B cell (primary cell): ENCODE measurements at regions not wholly inside any gene's neighbourhood (a gene's known extent, or its start where the extent isn't known, plus 50 kb on each side); places are given as distances from the start of the nearest gene placed in this dataset.

Experiments used
- ATAC-seq: fragments of 200-7000 bp; cut with Tn5 transposase; one replicate; pipeline ENCODE4 v1.10.0; 2021; ENCODE audit warnings: low read depth, mild to moderate bottlenecking, moderate number of reproducible peaks, moderate library complexity
- CTCF ChIA-PET: fragments of 350-600 bp; sonication (Branson Sonifier 250); formaldehyde crosslinking; loops from one replicate; lab custom pipeline; 2021; ENCODE audit warnings: antibody characterized with exemption, inconsistent platforms; lab: Charles Lee
- POLR2A ChIA-PET: fragments of 350-600 bp; sonication (Branson Sonifier 250); formaldehyde crosslinking; loops from one replicate; lab custom pipeline; 2021; ENCODE audit warnings: antibody characterized with exemption; lab: Charles Lee
- DNase-seq: peaks from one replicate; pipeline ENCODE4 v3.0.0; 2013
- H2AFZ ChIP-seq: 2 replicates; pipeline ENCODE4 v1.6.1; 2012; ENCODE audit warnings: mild to moderate bottlenecking, low read depth, low read length; ENCODE audit not compliant: insufficient read depth, poor library complexity, severe bottlenecking
- H3K27ac ChIP-seq, 2 donors: 1 replicate in 1 of 2; 2 replicates in 1 of 2; pipeline ENCODE4 v1.5.1; 2012 to 2013; ENCODE audit warnings: low read length in 2 of 2, mild to moderate bottlenecking in 2 of 2, moderate library complexity in 1 of 2
- H3K27me3 ChIP-seq, 4 experiments: fragments of 200-600 bp in 1 of 4; sonication (generic) in 1 of 4; replicated peaks in 1 of 4; 1 replicate in 2 of 4; 2 replicates in 2 of 4; pipeline versions ENCODE4 v1.6.1 to v1.7.0; 2013 to 2016; ENCODE audit warnings: low read length in 3 of 4, mild to moderate bottlenecking in 2 of 4, mixed read lengths in 1 of 4, moderate library complexity in 1 of 4; ENCODE audit not compliant: insufficient read depth in 4 of 4, control insufficient read depth in 3 of 4; ENCODE audit errors: control extremely low read depth in 1 of 4
- H3K36me3 ChIP-seq, 2 experiments: replicated peaks in 1 of 2; 1 replicate in 1 of 2; 2 replicates in 1 of 2; pipeline versions ENCODE4 v1.6.1 to v1.7.1; 2013; ENCODE audit warnings: low read length in 1 of 2; ENCODE audit not compliant: insufficient read depth in 2 of 2, control insufficient read depth in 1 of 2; ENCODE audit errors: control extremely low read depth in 1 of 2, extremely low read depth in 1 of 2
- H3K4me1 ChIP-seq, 2 donors: fragments of 200-600 bp in 1 of 2; sonication (generic) in 1 of 2; 1 replicate in 1 of 2; 2 replicates in 1 of 2; pipeline versions ENCODE4 v1.5.1 to v1.6.1; 2013 to 2017; ENCODE audit warnings: low read length in 2 of 2; ENCODE audit not compliant: control insufficient read depth in 2 of 2, insufficient read depth in 2 of 2
- H3K4me2 ChIP-seq: replicated peaks from 2 replicates; pipeline ENCODE3; 2012; ENCODE audit warnings: mild to moderate bottlenecking, low read depth, low read length; ENCODE audit not compliant: poor library complexity, severe bottlenecking
- H3K4me3 ChIP-seq, 5 experiments: fragments of 200-600 bp in 1 of 5; sonication (generic) in 1 of 5; 1 replicate in 3 of 5; 2 replicates in 2 of 5; pipeline versions ENCODE4 v1.5.1 to v1.7.0; 2011 to 2016; ENCODE audit warnings: low read length in 4 of 5, mild to moderate bottlenecking in 4 of 5, low read depth in 2 of 5, control low read depth in 1 of 5, moderate library complexity in 1 of 5; ENCODE audit not compliant: insufficient read depth in 1 of 5; ENCODE audit errors: control extremely low read depth in 1 of 5, extremely low read depth in 1 of 5
- H3K79me2 ChIP-seq: fragments of 200-600 bp; sonication (generic); one replicate; pipeline ENCODE4 v1.6.0; 2016; ENCODE audit warnings: low read length; ENCODE audit not compliant: control insufficient read depth, insufficient read depth
- H3K9ac ChIP-seq: fragments of 200-600 bp; sonication (generic); 2 replicates; pipeline ENCODE4 v1.6.1; 2017; ENCODE audit warnings: mild to moderate bottlenecking, low read length, moderate library complexity
- H3K9me3 ChIP-seq, 3 donors: one replicate each; pipeline versions ENCODE4 v1.6.1 to v1.7.1; 2013; ENCODE audit warnings: low read length in 2 of 3; ENCODE audit not compliant: control insufficient read depth in 2 of 3, insufficient read depth in 1 of 3; ENCODE audit errors: control extremely low read depth in 1 of 3
- H4K20me1 ChIP-seq: 2 replicates; pipeline ENCODE4 v1.6.0; 2012; ENCODE audit warnings: mild to moderate bottlenecking, low read length; ENCODE audit not compliant: insufficient read depth, control insufficient read depth, poor library complexity, severe bottlenecking
- H3K27ac Mint-ChIP-seq: one replicate; pipeline ENCODE4 v1.8.0; 2021; ENCODE audit warnings: mixed read lengths
- H3K27me3 Mint-ChIP-seq: one replicate; pipeline ENCODE4 v1.8.0; 2021; ENCODE audit warnings: mixed read lengths
- H3K4me1 Mint-ChIP-seq: one replicate; pipeline ENCODE4 v1.8.0; 2021; ENCODE audit warnings: mixed read lengths
- H3K4me3 Mint-ChIP-seq: one replicate; pipeline ENCODE4 v1.8.0; 2021; ENCODE audit warnings: mixed read lengths
- H3K9me3 Mint-ChIP-seq: one replicate; pipeline ENCODE4 v1.8.0; 2022; ENCODE audit warnings: mixed read lengths; ENCODE audit not compliant: insufficient read depth
- CTCF ChIP-seq: fragments of 200-600 bp; IDR thresholded peaks from one replicate; pipeline ENCODE4 v1.8.0; 2022; ENCODE audit warnings: antibody characterized with exemption, mild to moderate bottlenecking
- EZH2 ChIP-seq: IDR thresholded peaks from 2 replicates; pipeline ENCODE4 v1.6.1; 2012; ENCODE audit warnings: borderline replicate concordance, low read depth, mild to moderate bottlenecking, moderate library complexity, low read length; ENCODE audit not compliant: insufficient read depth, poor library complexity, severe bottlenecking
- WGBS: methylation state at CpG from one replicate; pipeline ENCODE4 v1.1.5; 2013; ENCODE audit warnings: missing lambda C conversion rate; ENCODE audit not compliant: insufficient coverage; 5-methylcytosine and 5-hydroxymethylcytosine counted together
- intact Hi-C: fragments of 100-400 bp; cut with micrococcal nuclease; formaldehyde crosslinking; loops from one replicate; pipeline ENCODE4 v1.10.0; 2022

DNA sequence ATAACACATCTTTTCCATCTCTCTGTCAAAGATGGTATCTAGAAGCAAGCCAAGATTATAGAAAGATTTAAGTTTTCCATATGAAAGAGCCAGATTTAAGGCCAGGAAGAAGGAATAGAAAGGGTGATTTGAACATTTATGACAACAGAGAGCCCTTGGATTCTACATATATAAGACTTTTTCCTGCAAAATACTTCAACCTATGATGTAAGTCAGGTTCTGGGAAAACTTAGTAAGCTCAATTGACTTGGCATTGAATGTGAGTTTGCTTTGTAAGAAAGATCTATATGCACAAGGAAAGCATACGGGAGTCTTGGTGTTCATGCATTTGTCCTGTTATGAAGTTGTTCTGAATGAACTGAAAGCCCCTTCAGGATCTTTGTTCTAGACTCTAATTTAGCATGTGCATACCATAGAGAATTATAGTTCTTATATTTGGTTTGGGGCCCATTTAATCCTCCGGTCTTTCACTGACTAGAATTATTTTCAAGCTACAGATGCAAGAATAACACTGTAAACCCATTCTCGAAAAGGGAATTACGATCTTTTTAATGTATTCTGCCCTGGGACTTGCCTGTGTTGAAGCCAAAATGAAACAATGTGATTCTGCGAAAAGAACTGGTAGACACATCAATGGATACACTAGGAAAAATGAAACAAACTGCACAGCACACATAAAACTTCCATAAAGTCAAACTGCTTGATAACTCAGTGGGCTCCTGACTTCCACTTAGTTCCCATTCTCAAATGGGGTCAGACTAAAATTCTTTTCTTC lies 152.8 kb downstream of the DISP1 start:
- Histone ChIP-seq H3K4me2 (no peak overlapping the region), H3K4me3 (no peak overlapping the region), H3K9me3 (no peaks in the 10 kb centered on the region), H4K20me1 (no peaks in the 10 kb centered on the region), H3K4me1 (peaks cover 3 to 11% of the 10 kb centered on the region in 2 donors), H3K79me2 (no peaks in the 10 kb centered on the region), H3K36me3 (no peaks in the 10 kb centered on the region), H3K27me3 (no peaks in the 10 kb centered on the region), H3K9ac (no peak overlapping the region), H3K27ac (no peak overlapping the region), H2AFZ (no peak overlapping the region)
- ChIA-PET CTCF (no interaction called here), POLR2A (no interaction called here)
- Mint-ChIP-seq H3K4me3 (no peak overlapping the region), H3K27me3 (no peaks in the 10 kb centered on the region), H3K9me3 (peaks cover 2% of the 10 kb centered on the region), H3K4me1 (peaks cover 25% of the 10 kb centered on the region), H3K27ac (no peak overlapping the region)
- intact Hi-C loops, result no loop called here
- 94% methylated on average over 3 of the region's 5 CpGs for WGBS
- DNase-seq (no peak), ATAC-seq (no peak)
- no peak for TF ChIP-seq EZH2
- no peak for TF ChIP-seq CTCF

- ChIA-PET POLR2A (no interaction called here), CTCF (no interaction called here)
- TF ChIP-seq EZH2 (no peak), CTCF (no peak)
- no peak overlapping the region for H3K4me3 ChIP-seq
- no peaks in the 10 kb centered on the region for H3K79me2 ChIP-seq
- H3K4me2 ChIP-seq, result no peak overlapping the region
- ATAC-seq, result no peak
- Mint-ChIP-seq H3K4me1 (peaks cover 15% of the 10 kb centered on the region), H3K4me3 (no peak overlapping the region), H3K27ac (no peak overlapping the region), H3K27me3 (no peaks in the 10 kb centered on the region), H3K9me3 (no peaks in the 10 kb centered on the region)
- 94% methylated on average over 6 of the region's 8 CpGs for WGBS
- no peak overlapping the region for H2AFZ ChIP-seq
- no peaks in the 10 kb centered on the region for H4K20me1 ChIP-seq
- peaks cover 0 to 3% of the 10 kb centered on the region in 2 experiments for H3K36me3 ChIP-seq
- H3K27me3 ChIP-seq, result no peaks in the 10 kb centered on the region
- intact Hi-C loops, result no loop called here
- no peak overlapping the region for H3K9ac ChIP-seq
- H3K9me3 ChIP-seq, result no peaks in the 10 kb centered on the region
- H3K27ac ChIP-seq, result no peak overlapping the region
- peaks cover 3 to 7% of the 10 kb centered on the region in 2 donors for H3K4me1 ChIP-seq
- DNase-seq, result no peak
Observed at GRCh38 chr1:222970040-222970439, 155.2 kb downstream of the DISP1 start.
